ENCODE measurements at regions not wholly inside any gene's neighbourhood (a gene's known extent, or its start where the extent isn't known, plus 50 kb on each side); places are given as distances from the start of the nearest gene placed in this dataset.

DNA sequence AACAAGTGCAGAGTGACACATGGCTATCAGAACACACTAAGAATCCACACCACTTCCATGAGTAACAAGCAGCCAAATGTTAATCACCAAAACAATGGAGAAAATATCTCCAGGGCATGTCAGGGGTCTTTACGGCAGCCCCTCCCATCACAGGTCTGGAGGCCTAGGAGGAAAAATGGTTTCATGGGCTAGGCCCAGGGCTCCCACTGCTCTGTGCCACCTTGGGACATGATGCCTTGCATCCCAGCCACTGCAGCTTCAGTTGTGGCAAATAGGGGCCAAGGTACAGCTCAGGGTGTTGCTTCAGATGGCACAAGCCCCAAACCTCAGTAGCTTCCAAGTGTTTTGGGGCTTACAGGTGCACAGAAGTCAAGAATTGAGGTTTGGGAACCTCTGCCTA, 66.6 kb downstream of the NEURL3 start:
- TF ChIP-seq, protein P1, sequence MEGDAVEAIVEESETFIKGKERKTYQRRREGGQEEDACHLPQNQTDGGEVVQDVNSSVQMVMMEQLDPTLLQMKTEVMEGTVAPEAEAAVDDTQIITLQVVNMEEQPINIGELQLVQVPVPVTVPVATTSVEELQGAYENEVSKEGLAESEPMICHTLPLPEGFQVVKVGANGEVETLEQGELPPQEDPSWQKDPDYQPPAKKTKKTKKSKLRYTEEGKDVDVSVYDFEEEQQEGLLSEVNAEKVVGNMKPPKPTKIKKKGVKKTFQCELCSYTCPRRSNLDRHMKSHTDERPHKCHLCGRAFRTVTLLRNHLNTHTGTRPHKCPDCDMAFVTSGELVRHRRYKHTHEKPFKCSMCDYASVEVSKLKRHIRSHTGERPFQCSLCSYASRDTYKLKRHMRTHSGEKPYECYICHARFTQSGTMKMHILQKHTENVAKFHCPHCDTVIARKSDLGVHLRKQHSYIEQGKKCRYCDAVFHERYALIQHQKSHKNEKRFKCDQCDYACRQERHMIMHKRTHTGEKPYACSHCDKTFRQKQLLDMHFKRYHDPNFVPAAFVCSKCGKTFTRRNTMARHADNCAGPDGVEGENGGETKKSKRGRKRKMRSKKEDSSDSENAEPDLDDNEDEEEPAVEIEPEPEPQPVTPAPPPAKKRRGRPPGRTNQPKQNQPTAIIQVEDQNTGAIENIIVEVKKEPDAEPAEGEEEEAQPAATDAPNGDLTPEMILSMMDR (conservative IDR thresholded peaks at IDR 0.05; ENCODE audit: low read depth, low read length), result no peak
- no peak for DNase-seq (ENCODE audit: low read depth)
- no peak overlapping the region for H3K4me3 ChIP-seq (ENCODE audit: low read length)

GRCh38 chr2:96437512-96437911, 67.6 kb downstream of the NEURL3 start:
- TF ChIP-seq, protein P1 (conservative IDR thresholded peaks at IDR 0.05; ENCODE audit: low read depth, low read length), result no peak
- DNase-seq (ENCODE audit: low read depth), result no peak
- H3K4me3 ChIP-seq (ENCODE audit: low read length), result no peak overlapping the region

DNA sequence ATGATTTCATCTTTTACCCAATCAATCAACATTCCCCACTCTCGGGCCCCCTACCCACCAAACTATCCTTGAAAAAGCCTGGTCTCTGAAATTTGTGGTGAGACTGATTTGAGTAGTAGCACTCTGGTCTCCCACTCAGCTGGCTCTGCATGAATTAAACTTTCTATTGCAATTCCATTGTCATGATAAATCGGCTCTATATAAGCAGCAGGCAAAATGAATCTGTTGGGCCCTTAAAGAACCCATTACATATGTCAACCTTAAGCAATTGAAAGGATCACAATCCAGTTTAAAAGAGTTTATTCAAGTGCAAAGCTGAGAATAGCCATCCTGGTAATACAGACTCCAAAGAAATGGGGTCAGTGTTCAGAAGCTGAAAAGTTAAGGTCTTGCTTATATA, 68.2 kb downstream of the NEURL3 start:
- TF ChIP-seq, protein P1 (conservative IDR thresholded peaks at IDR 0.05; ENCODE audit: low read depth, low read length), result no peak
- DNase-seq (ENCODE audit: low read depth), result no peak
- no peak overlapping the region for H3K4me3 ChIP-seq (ENCODE audit: low read length)

- no peak overlapping the region for H3K4me3 ChIP-seq (ENCODE audit: low read length)
- TF ChIP-seq, protein P1 (conservative IDR thresholded peaks at IDR 0.05; ENCODE audit: low read depth, low read length), result no peak
- DNase-seq (ENCODE audit: low read depth), result no peak
Observed at GRCh38 chr2:96436416-96436815, 68.7 kb downstream of the NEURL3 start.

DNA sequence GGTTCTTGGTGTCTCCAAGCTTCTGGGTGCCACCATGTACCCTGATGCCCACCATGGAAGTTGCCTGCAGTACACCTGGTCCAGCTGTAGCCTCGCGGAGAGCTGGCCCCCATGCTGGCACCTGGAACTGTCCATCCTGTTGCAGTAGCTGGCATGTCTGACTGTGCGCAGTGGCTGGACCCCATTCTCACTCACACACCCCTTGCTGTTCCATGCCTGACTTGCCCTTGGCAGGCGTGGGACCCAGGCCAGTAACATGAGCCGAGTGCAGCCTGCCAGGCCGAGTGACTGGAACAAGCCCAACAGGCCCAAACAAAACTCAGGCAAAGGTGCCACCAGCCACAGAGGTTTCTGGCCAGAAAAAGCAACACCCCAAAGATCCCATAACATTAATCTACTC, 73.8 kb downstream of the NEURL3 start:
- TF ChIP-seq, protein P1 (conservative IDR thresholded peaks at IDR 0.05; ENCODE audit: low read depth, low read length), result no peak
- DNase-seq (ENCODE audit: low read depth), result no peak
- no peak overlapping the region for H3K4me3 ChIP-seq (ENCODE audit: low read length)

DNA sequence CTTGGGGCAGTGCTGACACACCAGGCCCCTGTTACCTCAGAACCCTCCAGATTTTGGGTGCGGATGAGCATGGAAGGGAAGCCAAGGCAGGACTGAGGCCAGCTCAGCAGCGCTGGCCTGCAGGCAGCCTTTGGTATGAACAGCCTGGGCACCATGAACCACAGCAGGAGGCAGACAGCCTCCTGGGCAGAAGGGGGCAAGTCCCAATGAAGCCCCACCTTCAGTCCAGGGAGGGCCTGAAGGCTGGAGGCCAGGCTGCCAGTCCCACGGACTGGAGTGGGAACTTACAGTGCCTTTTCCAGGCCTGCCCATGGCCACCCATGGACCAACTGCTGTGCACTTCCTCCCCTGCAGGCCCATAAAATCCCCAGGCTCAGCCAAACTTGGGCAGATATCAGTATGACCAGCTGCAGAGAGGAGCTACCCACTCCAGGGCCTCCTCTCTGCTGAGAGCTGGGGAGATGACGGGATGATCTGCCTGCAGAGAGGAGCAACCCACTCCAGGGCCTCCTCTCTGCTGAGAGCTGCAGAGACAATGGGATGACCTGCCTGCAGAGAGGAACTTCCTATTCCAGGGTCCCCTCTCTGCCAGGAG, 74.7 kb downstream of the NEURL3 start:
- no peak overlapping the region for H3K4me3 ChIP-seq (ENCODE audit: low read length)
- no peak for DNase-seq (ENCODE audit: low read depth)
- TF ChIP-seq, protein P1 (conservative IDR thresholded peaks at IDR 0.05; ENCODE audit: low read depth, low read length), result no peak

GRCh38 chr2:96427917-96428316, 77.2 kb downstream of the NEURL3 start:
- no peak overlapping the region for H3K4me3 ChIP-seq (ENCODE audit: low read length)
- TF ChIP-seq, protein P1 (conservative IDR thresholded peaks at IDR 0.05; ENCODE audit: low read depth, low read length), result no peak
- DNase-seq (ENCODE audit: low read depth), result peak; percentile 47
